HG02759 (cell line): ENCODE measurements at regions not wholly inside any gene's neighbourhood (a gene's known extent, or its start where the extent isn't known, plus 50 kb on each side); places are given as distances from the start of the nearest gene placed in this dataset.
"Not testable (repeated sequence)": the region's sequence is repeated elsewhere in the genome, so short reads cannot be mapped to it uniquely, and the experiment has no call there.

Experiments
- ATAC-seq: cut with Tn5 transposase; IDR thresholded peaks from one replicate; pipeline ENCODE4 v1.9.1; 2021; ENCODE audit warnings: mild to moderate bottlenecking, moderate library complexity; ENCODE audit not compliant: unreplicated experiment

DNA sequence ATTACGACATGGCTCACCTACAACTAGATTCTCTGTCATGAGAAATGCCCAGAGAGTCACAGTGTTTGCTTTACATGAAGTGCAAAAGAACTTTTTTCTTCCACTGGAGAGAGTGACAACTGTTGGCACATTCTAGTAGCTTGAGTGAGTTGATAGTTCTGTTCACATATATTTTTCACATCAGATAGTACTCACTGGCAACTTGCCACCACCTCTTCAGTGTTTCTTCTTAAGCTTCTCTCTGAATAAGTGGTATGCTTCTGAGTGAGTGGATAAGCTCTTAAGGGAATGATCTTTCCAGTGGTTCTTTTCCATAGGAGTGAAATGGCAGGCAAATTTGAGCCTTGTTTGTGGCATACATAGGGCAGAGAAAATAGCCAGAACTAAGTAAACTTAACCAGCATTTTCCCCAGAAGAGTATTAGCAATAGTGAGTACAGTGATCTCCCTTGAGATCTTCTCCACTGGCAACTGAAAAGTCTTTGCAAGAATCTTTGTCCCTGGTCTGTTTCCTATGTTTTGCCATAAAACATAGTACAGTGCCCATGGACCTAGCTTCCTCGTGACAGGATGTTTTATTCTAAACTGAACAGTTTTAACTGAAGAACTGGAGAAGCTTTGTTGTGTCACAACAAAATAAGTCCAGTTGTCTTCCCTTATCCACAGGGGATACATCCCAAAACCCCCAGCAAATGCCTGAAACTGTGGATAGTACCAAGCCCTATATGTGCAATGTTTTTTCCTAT is 125.4 kb upstream of the CDK13 start:
- ATAC-seq, result no peak

DNA sequence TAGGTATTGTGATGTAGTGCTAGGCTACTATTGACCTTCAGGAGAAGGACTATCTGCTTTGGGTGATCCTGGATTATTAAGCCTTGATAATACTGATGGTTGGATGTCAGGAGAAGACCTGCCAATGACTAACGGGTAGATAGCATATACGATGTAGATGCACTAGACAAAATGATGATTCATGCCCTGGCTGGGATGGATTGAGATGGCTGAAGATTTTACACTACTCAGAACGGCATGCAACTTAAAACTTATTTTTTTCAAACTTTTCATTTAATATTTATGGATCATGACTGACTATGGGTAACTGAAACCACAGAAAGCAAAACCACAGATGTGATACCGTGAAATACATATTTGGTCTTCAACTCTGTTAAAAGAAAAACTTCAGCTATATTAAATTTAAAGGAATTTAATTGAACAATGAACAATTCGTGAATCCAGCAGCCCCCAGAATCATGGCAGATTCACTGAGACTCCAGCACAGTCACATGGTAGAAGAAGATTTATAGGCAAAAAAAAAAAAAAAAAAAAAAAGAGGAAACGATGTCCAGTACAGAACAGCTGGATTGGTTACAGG is 124.6 kb upstream of the CDK13 start:
- no peak for ATAC-seq

DNA sequence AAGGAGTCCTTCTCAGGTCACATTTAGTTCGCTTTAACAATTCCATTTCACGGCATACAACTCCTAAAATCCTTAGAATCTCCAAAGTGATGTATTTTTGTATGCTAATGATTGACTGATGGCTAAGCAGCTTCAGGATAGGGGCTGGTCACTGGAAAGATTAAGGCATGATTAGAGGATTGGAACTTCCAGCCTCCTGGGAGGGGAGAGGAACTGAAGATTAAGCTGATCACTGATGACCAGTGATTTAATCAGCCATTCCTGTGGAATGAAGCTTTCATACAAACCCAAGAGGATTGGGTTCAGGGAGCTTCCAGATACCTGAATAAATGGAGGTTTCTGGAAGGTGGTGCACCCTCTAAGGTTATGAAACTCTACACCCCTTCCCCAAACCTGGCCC is 123.9 kb upstream of the CDK13 start:
- ATAC-seq, result no peak

DNA sequence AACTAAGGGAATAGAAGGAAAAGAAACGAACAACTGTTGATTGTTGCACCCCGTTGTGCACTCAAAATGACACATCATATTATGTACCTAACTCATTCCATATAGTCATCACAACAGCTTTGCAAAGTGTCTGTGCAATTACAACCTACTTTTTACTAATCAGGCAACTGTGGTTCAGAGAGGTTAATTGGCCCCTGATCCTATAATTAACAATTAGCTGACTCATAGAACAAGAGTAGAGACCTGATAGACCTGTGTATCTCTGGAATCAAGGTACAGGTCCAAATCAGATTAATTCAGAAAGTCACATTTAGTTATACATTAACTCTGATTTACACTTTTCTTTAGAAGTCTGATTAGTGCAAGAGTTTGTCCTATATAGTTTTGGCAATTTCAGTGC is 122.5 kb upstream of the CDK13 start:
- ATAC-seq, result no peak

DNA sequence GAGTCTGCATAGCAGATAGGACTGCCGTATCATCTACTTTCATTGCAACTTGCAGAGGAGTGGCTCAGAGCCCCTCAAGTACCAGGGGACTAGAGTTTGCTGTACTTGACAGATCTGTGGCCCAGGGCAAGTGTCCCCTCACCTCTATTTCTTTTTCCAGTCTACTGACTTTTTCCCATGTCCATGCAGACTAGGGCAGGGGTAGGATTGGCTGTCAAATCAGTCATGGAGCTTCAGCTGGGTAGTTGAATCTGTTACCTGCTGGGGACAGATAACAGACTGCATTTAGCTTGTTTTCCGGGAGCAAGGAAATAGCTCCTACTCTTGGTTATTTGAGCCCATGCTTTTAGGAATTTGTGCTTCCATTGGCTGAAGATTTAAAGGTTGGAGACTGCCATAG is 121.0 kb upstream of the CDK13 start:
- no peak for ATAC-seq

DNA sequence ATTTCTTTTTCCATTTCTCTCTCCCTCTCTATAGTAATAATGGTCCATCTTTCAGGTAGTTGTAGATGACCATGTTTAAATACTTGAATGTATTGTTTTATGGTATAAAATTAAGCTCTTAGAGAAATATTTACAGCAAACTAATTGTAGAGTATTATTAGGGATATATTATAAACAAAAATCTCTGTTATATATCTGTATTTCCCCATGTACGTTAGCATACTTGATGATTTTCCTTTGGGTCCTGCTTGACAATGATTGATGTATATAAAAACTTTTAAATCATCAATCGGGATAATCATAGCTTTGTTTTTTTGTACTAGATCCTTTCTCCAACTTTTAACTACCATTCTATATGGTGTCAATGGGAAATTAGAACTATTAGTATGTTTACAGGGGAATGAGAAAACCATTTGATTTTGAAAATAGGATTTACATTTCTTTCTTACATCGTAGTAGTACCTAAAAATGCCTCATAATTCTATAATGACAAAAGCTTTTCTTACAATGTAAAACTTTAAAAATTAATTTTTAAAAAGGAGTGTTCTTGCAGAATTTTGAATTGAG is 117.5 kb upstream of the CDK13 start:
- ATAC-seq, result no peak

DNA sequence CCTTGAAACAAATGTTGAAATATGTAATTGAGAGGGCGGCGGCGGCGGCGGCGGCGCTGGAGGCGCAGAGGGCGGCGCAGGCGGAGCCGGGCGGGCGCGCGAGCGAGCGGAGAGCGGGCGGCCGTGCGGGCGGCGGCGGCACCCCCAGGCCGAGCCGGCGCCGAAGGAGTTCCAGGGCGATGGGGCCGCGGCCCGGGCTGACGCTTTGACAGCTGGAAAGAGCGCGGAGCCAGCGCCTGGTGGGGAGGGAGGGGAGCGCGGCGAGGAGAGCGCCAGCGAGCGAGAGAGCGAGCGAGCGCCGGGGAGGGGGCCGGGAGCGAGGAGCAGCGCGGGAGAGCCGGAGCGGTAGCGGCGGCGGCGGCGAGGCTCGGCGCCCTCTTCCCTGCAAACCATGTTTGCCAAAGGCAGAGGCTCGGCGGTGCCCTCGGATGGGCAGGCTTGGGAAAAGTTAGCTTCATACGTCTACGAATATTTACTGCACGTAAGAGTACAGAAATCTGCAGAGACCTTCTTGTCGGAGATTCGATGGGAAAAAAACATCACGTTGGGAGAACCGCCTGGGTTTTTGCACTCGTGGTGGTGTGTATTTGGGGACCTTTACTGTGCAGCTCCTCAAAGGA is 116.8 kb upstream of the CDK13 start:
- ATAC-seq, result peak; percentile 79

DNA sequence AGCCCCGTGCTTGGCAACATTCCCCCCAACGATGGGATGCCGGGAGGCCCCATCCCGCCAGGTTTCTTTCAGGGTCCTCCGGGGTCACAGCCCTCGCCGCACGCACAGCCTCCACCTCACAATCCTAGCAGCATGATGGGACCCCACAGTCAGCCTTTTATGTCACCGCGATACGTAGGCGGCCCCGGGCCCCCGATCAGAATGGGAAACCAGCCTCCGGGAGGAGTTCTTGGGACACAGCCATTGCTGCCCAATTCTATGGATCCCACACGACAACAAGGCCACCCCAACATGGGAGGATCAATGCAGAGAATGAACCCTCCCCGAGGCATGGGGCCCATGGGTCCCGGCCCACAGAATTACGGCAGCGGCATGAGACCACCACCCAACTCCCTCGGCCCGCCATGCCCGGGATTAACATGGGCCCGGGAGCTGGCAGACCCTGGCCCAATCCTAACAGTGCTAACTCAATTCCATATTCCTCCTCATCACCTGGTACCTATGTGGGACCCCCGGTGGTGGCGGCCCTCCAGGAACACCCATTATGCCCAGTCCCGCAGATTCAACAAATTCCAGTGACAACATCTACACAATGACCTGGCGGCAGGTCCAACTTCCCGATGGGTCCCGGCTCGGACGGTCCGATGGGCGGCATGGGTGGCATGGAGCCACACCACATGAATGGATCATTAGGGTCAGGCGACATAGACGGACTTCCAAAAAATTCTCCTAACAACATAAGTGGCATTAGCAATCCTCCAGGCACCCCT is 116.0 kb upstream of the CDK13 start:
- ATAC-seq, result not testable (repeated sequence)

DNA sequence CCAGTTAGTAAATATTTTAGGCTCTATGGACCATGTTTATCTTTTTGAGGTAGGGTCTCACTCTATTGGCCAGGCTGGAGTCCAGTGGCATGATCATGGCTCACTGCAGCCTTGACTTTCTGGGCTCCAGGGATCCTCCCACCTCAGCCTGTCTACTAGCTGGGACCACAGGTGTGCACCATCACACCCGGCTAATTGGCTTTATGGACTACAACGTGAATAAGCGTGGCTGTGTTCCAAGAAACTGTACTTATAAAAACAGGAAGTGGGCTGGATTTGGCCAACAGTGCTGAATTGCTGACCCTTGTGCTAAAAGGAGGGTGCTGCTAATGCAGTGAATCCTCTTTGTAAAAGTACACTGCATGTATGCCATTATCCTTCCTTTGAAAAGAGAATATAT is 111.7 kb upstream of the CDK13 start:
- ATAC-seq, result no peak

DNA sequence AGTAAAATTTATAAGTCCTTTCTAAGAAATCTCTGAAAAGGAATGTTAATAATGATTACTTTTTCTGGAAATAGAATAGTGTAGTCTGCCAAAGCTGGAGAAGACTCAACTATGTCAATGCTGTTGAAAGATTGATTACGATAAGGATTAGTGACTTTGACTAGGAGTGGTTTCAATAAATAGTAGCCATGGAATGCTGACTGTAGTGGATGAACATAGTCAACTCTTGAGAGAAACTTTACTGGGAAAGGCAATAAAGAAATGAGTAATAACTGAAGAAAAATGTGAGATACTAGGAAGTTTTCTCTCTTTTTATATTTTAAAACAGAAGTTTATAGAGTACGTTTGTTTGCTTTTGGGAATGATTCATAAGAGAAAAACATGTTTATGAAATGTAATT is 105.0 kb upstream of the CDK13 start:
- ATAC-seq, result no peak

DNA sequence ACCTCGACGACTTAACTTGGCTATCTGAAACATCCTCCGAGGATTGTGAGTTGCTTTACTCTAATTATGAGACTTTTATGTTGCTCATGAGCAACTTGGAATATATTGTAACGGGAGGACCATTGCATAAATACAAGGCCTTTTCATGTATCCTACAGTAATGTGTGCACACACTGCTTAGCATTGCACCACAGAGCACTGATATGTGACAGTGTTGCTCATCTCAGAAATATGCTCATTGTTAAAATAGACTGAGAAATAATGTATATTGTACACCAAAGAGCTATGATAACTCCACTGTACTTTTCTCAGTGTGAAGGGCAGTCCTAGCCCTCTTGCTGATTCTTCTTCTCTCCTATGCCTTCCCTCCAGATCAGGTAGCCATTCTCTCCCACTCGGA is 102.8 kb upstream of the CDK13 start:
- no peak for ATAC-seq

DNA sequence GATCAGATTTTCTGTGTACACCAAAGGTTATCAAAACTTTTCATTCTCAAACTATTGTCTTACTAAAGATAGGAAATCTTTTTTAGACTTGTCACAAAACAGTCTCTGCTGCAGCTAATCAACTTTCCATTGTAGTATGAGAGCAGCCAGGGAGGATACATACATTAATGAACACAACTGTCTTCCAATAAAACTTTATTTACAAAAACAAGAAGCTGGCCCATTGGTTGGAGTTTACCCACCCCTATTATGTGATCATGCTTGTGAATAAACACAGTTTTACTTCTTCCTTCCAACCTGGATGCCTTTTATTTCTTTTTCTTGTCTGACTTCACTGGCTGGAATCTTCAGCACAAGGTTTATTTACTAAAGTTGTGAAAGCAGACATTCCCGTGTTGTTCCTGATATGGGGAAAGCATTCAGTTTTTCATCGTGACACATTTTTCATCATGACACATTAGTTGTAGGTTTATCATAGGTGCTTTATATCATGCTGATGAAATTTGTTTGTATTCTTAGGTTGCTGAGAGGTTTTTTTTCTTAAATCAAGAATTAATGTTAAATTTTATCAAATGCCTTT is 98.5 kb upstream of the CDK13 start:
- no peak for ATAC-seq

DNA sequence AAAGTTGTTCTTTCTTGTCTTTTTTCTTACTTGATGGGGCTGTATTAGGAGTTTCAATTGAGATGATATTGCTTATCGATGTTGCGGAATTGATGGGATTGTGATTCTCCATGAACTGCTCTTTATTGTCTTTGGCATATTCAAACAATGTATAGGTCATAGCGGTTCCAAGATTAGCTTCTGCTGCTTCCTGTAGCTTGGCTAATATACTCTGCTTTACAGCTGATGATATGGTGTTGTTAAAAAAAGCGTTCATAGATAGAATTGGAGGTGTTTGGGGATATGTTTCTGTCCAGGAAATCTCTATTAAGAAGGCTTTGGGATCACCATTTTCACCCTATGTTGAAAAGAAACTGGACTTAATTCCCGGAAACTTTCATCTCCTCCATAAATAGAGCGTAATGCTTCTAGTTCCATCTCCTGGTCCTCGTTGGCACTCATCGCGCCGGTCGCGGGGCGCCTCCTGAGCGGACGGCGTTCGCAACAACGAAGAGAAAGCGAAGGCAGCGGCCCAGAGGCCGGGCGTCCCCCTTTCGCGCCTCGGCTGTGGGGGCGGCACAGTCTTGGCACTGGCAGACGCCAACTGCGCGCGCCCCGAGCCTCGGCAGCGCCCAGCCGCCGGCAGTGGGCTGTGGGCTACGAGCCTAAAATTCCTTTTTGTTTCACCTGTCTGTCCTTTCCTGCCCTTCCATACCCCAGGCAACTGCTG is 95.3 kb upstream of the CDK13 start:
- peak; percentile 90 for ATAC-seq

DNA sequence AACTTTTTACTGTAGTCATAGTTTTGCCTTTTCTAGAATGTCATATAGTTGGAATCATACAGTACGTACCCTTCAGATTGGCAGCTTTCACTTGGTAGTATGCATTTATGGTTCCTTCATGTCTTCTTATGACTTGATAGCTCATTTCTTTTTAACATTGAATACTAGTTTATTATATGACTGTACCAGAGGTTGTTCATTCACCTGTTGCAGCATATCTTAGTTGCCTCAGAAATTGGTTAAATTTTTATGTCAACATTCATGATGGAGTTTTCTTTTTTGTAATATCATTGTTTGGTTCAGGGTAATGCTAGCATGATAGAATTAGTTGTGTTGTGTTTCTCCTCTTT is 94.8 kb upstream of the CDK13 start:
- ATAC-seq, result peak; percentile 6

DNA sequence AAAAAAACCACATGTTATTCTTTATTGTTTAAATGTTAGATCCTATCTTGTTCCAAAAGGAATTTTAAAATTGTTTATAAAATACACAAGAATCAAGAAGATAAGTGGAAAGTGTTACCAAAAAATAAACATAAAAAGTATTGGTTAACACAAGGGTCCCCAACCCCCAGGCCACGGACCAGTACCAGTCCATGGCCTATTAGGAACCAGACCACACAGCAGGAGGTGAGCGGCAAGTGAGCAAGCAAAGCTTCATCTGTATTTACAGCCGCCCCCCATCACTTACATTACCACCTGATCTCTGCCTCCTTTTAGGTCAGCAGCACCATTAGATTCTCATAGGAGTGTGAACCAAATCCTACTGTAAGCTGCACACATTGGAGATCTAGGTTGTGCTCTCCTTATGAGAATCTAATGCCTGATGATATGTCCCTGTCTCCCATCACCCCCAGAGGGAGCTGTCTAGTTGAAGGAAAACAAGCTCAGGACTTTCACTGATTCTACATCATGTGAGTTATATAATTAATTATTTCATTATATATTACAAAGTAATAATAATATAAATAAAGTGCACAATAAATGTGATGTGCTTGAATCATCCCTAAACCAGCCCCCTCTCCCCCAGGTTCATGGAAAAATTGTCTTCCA is 86.3 kb upstream of the CDK13 start:
- not testable (repeated sequence) for ATAC-seq

DNA sequence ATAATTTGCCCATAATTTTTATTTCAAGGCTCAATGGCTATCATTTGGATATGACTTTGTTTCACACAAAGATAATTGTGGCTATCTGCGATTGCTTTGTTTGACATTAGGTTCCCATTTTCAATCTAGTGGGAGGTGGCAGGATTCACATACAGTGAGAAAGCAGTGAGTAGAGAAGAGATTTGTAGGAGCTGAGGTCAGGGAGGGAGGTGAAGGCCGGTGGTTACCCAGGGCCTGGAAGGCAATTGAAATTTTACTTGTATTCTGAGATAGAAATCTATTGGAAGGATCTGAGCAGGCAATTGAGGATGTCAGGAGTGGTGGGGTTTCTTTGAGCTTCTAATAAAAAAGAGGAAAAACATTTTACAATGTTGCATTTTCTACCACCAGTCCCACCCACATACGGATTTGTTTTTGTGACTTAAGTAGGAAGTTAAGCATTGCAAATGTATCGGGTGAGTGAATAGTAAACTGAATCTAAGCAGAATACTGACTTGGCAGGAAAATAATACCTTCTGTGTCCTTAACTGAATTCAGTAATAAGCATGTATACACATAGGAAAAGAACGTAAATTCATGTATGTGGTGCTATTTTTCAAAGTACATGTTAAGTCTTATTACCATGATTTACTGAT is 80.1 kb upstream of the CDK13 start:
- ATAC-seq, result not testable (repeated sequence)

DNA sequence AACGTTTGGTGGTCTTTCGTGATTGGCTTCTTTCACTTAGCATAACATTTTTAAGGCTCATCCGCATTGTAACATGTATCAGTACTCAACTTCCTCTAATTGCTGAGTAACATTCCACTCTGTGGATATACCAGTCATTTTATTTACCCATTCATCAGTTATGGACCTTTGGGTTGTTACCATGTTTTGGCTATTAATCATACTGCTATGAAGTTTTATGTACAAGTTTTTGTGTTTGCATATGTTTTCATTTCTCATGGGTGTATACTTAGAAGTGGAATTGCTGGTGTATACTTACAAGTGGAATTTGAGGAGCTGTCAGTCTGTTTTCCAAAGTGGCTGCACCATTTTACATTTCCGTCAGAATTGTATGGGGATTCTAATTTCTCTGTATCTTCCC is 78.4 kb upstream of the CDK13 start:
- ATAC-seq, result not testable (repeated sequence)

DNA sequence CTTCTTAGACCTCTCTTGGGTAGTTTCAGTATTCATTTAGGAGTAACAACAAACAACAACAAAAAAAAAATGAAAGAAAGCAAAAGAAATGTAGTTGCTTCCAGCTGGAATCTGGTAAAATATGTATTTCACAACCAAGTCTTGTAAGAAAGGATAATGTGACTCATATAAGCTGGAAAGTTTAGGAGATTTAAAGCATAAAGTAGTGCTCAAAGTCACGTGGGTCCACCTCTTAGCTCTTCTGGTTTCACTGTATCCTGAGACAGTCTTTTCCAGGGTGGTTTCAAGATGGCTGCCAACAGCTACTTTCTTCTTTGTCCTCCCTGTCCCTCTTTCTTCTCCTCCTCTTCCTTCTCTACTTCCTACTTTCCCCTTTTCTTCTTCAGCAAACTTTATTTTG is 69.5 kb upstream of the CDK13 start:
- no peak for ATAC-seq

DNA sequence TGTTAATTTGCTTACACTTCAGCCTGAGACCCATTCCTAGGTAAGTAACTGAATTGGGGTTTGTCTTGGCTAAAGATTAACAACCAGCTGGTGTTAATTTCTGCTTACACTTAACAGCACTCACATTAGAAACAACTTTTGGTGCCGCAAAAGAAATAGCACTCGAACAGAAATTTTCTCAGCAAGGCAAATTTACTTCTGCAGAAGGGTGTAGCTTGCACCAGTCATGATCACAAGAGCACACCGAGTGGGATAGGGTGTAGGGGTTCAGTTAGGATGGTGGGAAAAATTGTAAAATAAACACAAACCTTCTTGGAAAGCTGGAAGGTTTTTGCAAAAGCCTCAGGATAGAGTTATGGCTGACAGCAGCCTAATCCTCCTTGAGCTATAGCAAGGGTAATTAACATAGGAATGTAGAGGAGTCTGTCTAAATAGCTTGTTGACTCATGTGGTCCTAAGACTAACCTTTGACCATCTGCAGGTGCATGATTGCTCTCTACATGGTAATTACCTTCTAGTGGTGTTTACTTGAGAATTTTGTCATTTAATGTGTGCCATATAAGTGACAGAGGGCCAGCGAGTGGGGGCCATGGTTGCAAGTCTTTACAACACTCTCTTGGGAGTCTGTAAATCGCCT is 67.8 kb upstream of the CDK13 start:
- no peak for ATAC-seq
